ENCODE measurements at regions not wholly inside any gene's neighbourhood (a gene's known extent, or its start where the extent isn't known, plus 50 kb on each side); places are given as distances from the start of the nearest gene placed in this dataset.

GRCh38 chr2:221958224-221958623 lies 340.6 kb downstream of the PAX3 start:
- TF ChIP-seq CTCF (IDR thresholded peaks at IDR 0.05) (no peak), EP300 (IDR thresholded peaks at IDR 0.05) (no peak)

All from tibial nerve (tissue), 4 donors.